ENCODE measurements at regions not wholly inside any gene's neighbourhood (a gene's known extent, or its start where the extent isn't known, plus 50 kb on each side); places are given as distances from the start of the nearest gene placed in this dataset.

DNA sequence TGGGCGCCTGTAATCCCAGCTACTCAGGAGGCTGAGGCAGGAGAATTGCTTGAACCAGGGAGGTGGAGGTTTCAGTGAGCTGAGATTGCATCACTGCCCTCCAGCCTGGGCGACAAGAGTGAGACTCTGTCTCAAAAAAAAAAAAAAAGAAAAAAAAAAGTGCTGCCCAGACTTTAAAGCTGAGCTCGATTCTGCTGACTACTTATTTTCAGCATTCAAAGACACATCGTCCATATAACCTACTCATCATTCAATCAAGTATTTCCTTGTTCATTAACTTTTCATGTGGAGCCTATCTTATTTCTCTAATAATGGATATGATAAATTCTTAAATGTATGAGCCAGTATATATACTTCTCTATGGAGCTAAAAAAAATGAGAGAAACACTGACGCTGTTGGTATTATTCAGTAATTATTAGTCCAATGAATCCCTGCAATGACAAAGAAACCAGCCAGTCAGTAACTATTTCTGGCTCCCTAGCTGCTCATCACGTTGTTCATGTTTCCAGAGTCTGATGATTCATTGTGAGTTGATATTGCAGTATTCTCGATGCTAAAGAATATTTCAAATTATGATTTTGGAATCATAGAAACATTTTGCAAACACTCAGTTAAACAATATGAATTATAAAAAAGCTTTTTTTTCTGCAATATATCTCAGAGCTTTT, 111.9 kb downstream of the RAP2B start:
- TF ChIP-seq EZH2 (IDR thresholded peaks at IDR 0.05; ENCODE audit: borderline replicate concordance) (no peak), CTCF (IDR thresholded peaks at IDR 0.05; ENCODE audit: poor library complexity) (no peak), EZH2phosphoT487 (IDR thresholded peaks at IDR 0.05; ENCODE audit: low read depth, severe bottlenecking, unreplicated experiment) (no peak)
